Gastrocnemius medialis (tissue), 4 donors: ENCODE measurements at regions not wholly inside any gene's neighbourhood (a gene's known extent, or its start where the extent isn't known, plus 50 kb on each side); places are given as distances from the start of the nearest gene placed in this dataset.

Experiments
- ATAC-seq, 2 donors: fragments of 150-250 bp; one replicate each; pipeline ENCODE4 v1.9.1; 2016
- DNase-seq, 2 donors: peaks; one replicate each; pipeline ENCODE4 v3.0.0-alpha.2; 2019
- H3K27ac ChIP-seq, 4 donors: fragments of 200-600 bp; sonication (generic); 1 replicate in 1 of 4; 2 replicates in 3 of 4; pipeline ENCODE4 v1.5.1; 2016 to 2018; ENCODE audit warnings: mild to moderate bottlenecking in 2 of 4, moderate library complexity in 1 of 4
- H3K27me3 ChIP-seq, 3 donors: fragments of 200-600 bp; sonication (generic) in 2 of 3; 1 replicate in 1 of 3; 2 replicates in 2 of 3; pipeline versions ENCODE4 v1.5.1 to v1.6.0; 2016 to 2019; ENCODE audit warnings: mild to moderate bottlenecking in 1 of 3, moderate library complexity in 1 of 3
- H3K36me3 ChIP-seq, 2 donors: fragments of 200-600 bp; sonication (generic) in 1 of 2; one replicate each; pipeline ENCODE4 v1.5.1; 2017 to 2018
- H3K4me1 ChIP-seq, 2 donors: fragments of 200-600 bp; sonication (generic) in 1 of 2; one replicate each; pipeline ENCODE4 v1.5.1; 2016 to 2017; ENCODE audit warnings: mild to moderate bottlenecking in 2 of 2
- H3K4me3 ChIP-seq, 4 donors: fragments of 200-600 bp; sonication (generic) in 3 of 4; 1 replicate in 1 of 4; 2 replicates in 3 of 4; pipeline ENCODE4 v1.5.1; 2016 to 2019; ENCODE audit warnings: mild to moderate bottlenecking in 2 of 4
- H3K9me3 ChIP-seq, 3 donors: fragments of 200-600 bp; sonication (generic) in 2 of 3; 1 replicate in 1 of 3; 2 replicates in 2 of 3; pipeline ENCODE4 v1.5.1; 2016 to 2019
- CTCF ChIP-seq, 5 experiments: fragments of 450-650 bp in 3 of 5; fragments of 200-600 bp in 2 of 5; sonication (generic) in 2 of 5; IDR thresholded peaks in 4 of 5; conservative IDR thresholded peaks in 1 of 5; 1 replicate in 4 of 5; 2 replicates in 1 of 5; pipeline ENCODE4 v1.5.1; 2016 to 2019; ENCODE audit warnings: antibody characterized with exemption in 5 of 5, mild to moderate bottlenecking in 3 of 5, moderate library complexity in 3 of 5
- POLR2A ChIP-seq, 2 donors: fragments of 450-650 bp; IDR thresholded peaks; one replicate each; pipeline ENCODE4 v1.6.1; 2017; ENCODE audit warnings: antibody characterized with exemption in 2 of 2, mild to moderate bottlenecking in 2 of 2, moderate library complexity in 2 of 2
- in situ Hi-C, 4 donors: fragments of 200-750 bp; cut with MboI; loops; one replicate each; pipeline versions ENCODE4 v1.15.0 to v1.8.0; 2017; ENCODE audit warnings: low sequenced_read_pairs in 4 of 4
- intact Hi-C: fragments of 100-400 bp; cut with DNase I; formaldehyde crosslinking; loops from one replicate; pipeline ENCODE4 v1.15.1; 2023; ENCODE audit warnings: low total_unique reads

GRCh38 chr15:47339800-47340570 is 377.3 kb upstream of the SEMA6D start:
- H3K4me1 ChIP-seq, result no peaks in the 10 kb centered on the region
- no peak for DNase-seq
- no peak overlapping the region for H3K4me3 ChIP-seq
- no peak for TF ChIP-seq POLR2A (IDR thresholded peaks at IDR 0.05)
- TF ChIP-seq CTCF (IDR thresholded peaks at IDR 0.05 in 4 of 5, conservative IDR thresholded peaks at IDR 0.05 in 1 of 5), result no peak
- H3K36me3 ChIP-seq, result no peaks in the 10 kb centered on the region
- H3K27ac ChIP-seq, result no peak overlapping the region
- intact Hi-C loops, result no loop called here
- no peaks in the 10 kb centered on the region for H3K9me3 ChIP-seq
- no peak for ATAC-seq
- no peaks in the 10 kb centered on the region for H3K27me3 ChIP-seq
- in situ Hi-C loops, result no loop called here

GRCh38 chr15:47340571-47340920 is 376.8 kb upstream of the SEMA6D start:
- no peak for TF ChIP-seq POLR2A (IDR thresholded peaks at IDR 0.05)
- TF ChIP-seq CTCF (IDR thresholded peaks at IDR 0.05 in 4 of 5, conservative IDR thresholded peaks at IDR 0.05 in 1 of 5), result no peak
- no peaks in the 10 kb centered on the region for H3K27me3 ChIP-seq
- in situ Hi-C loops (no loop called here), intact Hi-C loops (no loop called here)
- H3K27ac ChIP-seq, result no peak overlapping the region
- DNase-seq, result no peak
- no peaks in the 10 kb centered on the region for H3K4me1 ChIP-seq
- no peak for ATAC-seq
- H3K9me3 ChIP-seq, result no peaks in the 10 kb centered on the region
- H3K36me3 ChIP-seq, result no peaks in the 10 kb centered on the region
- H3K4me3 ChIP-seq, result no peak overlapping the region

GRCh38 chr15:47349179-47349578 is 368.1 kb upstream of the SEMA6D start:
- ATAC-seq, result no peak
- H3K36me3 ChIP-seq, result no peaks in the 10 kb centered on the region
- H3K27ac ChIP-seq, result no peak overlapping the region
- in situ Hi-C loops, result no loop called here
- TF ChIP-seq CTCF (IDR thresholded peaks at IDR 0.05 in 4 of 5, conservative IDR thresholded peaks at IDR 0.05 in 1 of 5) (no peak), POLR2A (IDR thresholded peaks at IDR 0.05) (no peak)
- intact Hi-C loops, result no loop called here
- H3K9me3 ChIP-seq, result no peaks in the 10 kb centered on the region
- no peak for DNase-seq
- no peaks in the 10 kb centered on the region for H3K4me1 ChIP-seq
- H3K4me3 ChIP-seq, result no peak overlapping the region
- no peaks in the 10 kb centered on the region for H3K27me3 ChIP-seq

- no peaks in the 10 kb centered on the region for H3K4me1 ChIP-seq
- H3K36me3 ChIP-seq, result no peaks in the 10 kb centered on the region
- no peak for TF ChIP-seq CTCF (IDR thresholded peaks at IDR 0.05 in 4 of 5, conservative IDR thresholded peaks at IDR 0.05 in 1 of 5)
- no peak for TF ChIP-seq POLR2A (IDR thresholded peaks at IDR 0.05)
- DNase-seq, result no peak
- no peaks in the 10 kb centered on the region for H3K9me3 ChIP-seq
- ATAC-seq, result no peak
- in situ Hi-C loops, result no loop called here
- intact Hi-C loops, result no loop called here
- H3K27ac ChIP-seq, result no peak overlapping the region
- no peaks in the 10 kb centered on the region for H3K27me3 ChIP-seq
- no peak overlapping the region for H3K4me3 ChIP-seq
Measured at GRCh38 chr15:47351501-47351900, 365.8 kb upstream of the SEMA6D start.

GRCh38 chr15:47352217-47352616 is 365.1 kb upstream of the SEMA6D start:
- no peaks in the 10 kb centered on the region for H3K4me1 ChIP-seq
- TF ChIP-seq POLR2A (IDR thresholded peaks at IDR 0.05) (no peak), CTCF (IDR thresholded peaks at IDR 0.05 in 4 of 5, conservative IDR thresholded peaks at IDR 0.05 in 1 of 5) (no peak)
- H3K27ac ChIP-seq, result no peak overlapping the region
- no peak for ATAC-seq
- no peaks in the 10 kb centered on the region for H3K9me3 ChIP-seq
- intact Hi-C loops, result no loop called here
- H3K36me3 ChIP-seq, result no peaks in the 10 kb centered on the region
- in situ Hi-C loops, result no loop called here
- no peak for DNase-seq
- H3K27me3 ChIP-seq, result no peaks in the 10 kb centered on the region
- no peak overlapping the region for H3K4me3 ChIP-seq
